GM12878 (cell line): ENCODE measurements at regions not wholly inside any gene's neighbourhood (a gene's known extent, or its start where the extent isn't known, plus 50 kb on each side); places are given as distances from the start of the nearest gene placed in this dataset.

Experiments used
- ATAC-seq: fragments of 200-7000 bp; cut with Tn5 transposase; 3 replicates; pipeline ENCODE4 v1.9.1; 2020; ENCODE audit warnings: mild to moderate bottlenecking, moderate library complexity
- BruUV-seq: library from RNA; stranded (reverse); fragments of 400-500 nt; replicated peaks from 2 replicates; lab custom pipeline; 2021; lab: Mats Ljungman, UMichigan
- CTCF ChIA-PET: fragments of 300-600 bp; sonication (Branson Sonifier 250); formaldehyde crosslinking; extraction: SDS; loops from one replicate; lab custom pipeline; 2021; ENCODE audit warnings: inconsistent platforms; lab: Yijun Ruan, JAX
- POLR2A ChIA-PET: fragments of 350-600 bp; formaldehyde crosslinking; extraction: SDS; loops from one replicate; lab custom pipeline; 2021; ENCODE audit warnings: inconsistent platforms; lab: Charles Lee
- RAD21 ChIA-PET: fragments of 300-600 bp; sonication (Branson Sonifier 250); formaldehyde crosslinking; loops from one replicate; lab custom pipeline; 2023; ENCODE audit warnings: antibody characterized with exemption; ENCODE audit not compliant: unreplicated experiment; lab: Charles Lee
- SMC1A ChIA-PET: fragments of 300-600 bp; sonication (Branson Sonifier 250); formaldehyde crosslinking; loops from one replicate; lab custom pipeline; 2023; ENCODE audit not compliant: unreplicated experiment, uncharacterized antibody; lab: Charles Lee
- DNase-seq: peaks from one replicate; pipeline ENCODE4 v3.0.0-alpha.2; 2011; ENCODE audit warnings: low read depth, low spot score
- FAIRE-seq: peaks from 3 replicates; lab custom pipeline; 2011; peaks lifted over from hg19 to GRCh38; lab: Jason Lieb, UNC
- H2AFZ ChIP-seq: 2 replicates; pipeline ENCODE4 v1.6.0; 2011; ENCODE audit warnings: low read depth, low read length, control low read depth; ENCODE audit not compliant: control insufficient read depth
- H3K27ac ChIP-seq: 2 replicates; pipeline ENCODE4 v1.5.1; 2011; ENCODE audit warnings: control low read depth; ENCODE audit not compliant: control insufficient read depth, insufficient read depth
- H3K27me3 ChIP-seq, 2 experiments: replicated peaks in 1 of 2; 2 replicates each; pipeline versions ENCODE4 v1.6.0 to v1.6.1; 2011; ENCODE audit warnings: low read length in 1 of 2; ENCODE audit not compliant: control insufficient read depth in 2 of 2, insufficient read depth in 2 of 2
- H3K36me3 ChIP-seq, 2 experiments: 2 replicates each; pipeline ENCODE4 v1.5.1; 2011; ENCODE audit warnings: low read length in 1 of 2; ENCODE audit not compliant: control insufficient read depth in 2 of 2, insufficient read depth in 2 of 2
- H3K4me1 ChIP-seq: 2 replicates; pipeline ENCODE4 v1.6.1; 2011; ENCODE audit warnings: mild to moderate bottlenecking, low read length, moderate library complexity, mixed read lengths; ENCODE audit not compliant: control insufficient read depth, insufficient read depth
- H3K4me2 ChIP-seq: 2 replicates; pipeline ENCODE4 v1.6.0; 2011; ENCODE audit warnings: control low read depth; ENCODE audit not compliant: control insufficient read depth, insufficient read depth
- H3K4me3 ChIP-seq: fragments of 200-600 bp; sonication (generic); 2 replicates; pipeline ENCODE4 v1.5.1; 2016
- H3K79me2 ChIP-seq: 2 replicates; pipeline ENCODE4 v1.6.0; 2011; ENCODE audit warnings: low read length; ENCODE audit not compliant: control insufficient read depth, insufficient read depth
- H3K9ac ChIP-seq: 2 replicates; pipeline ENCODE4 v1.8.0; 2011; ENCODE audit warnings: low read length, control low read depth, mixed read lengths; ENCODE audit not compliant: control insufficient read depth, insufficient read depth
- H3K9me3 ChIP-seq: replicated peaks from 3 replicates; pipeline ENCODE4 v1.5.1; 2011; ENCODE audit warnings: mild to moderate bottlenecking, low read length; ENCODE audit not compliant: control insufficient read depth, insufficient read depth
- H4K20me1 ChIP-seq: 2 replicates; pipeline ENCODE4 v1.6.0; 2011; ENCODE audit not compliant: control insufficient read depth, insufficient read depth
- EP300 ChIP-seq, 2 experiments: fragments of 150-350 bp in 1 of 2; IDR thresholded peaks; 2 replicates each; pipeline ENCODE4 v1.6.1; 2011 to 2012; ENCODE audit warnings: low read depth in 2 of 2, low read length in 2 of 2, borderline replicate concordance in 1 of 2, improper control_type of control experiment in 1 of 2, inconsistent platforms in 1 of 2; ENCODE audit not compliant: control insufficient read depth in 1 of 2
- KLF5 ChIP-seq: fragments of 450-650 bp; IDR thresholded peaks from 2 replicates; pipeline ENCODE4 v1.6.1; 2014; ENCODE audit warnings: mild to moderate bottlenecking; ENCODE audit not compliant: partially characterized antibody
- WGBS: methylation state at CpG from one replicate; pipeline ENCODE4 v1.1.6; 2016; ENCODE audit warnings: low lambda C conversion rate; ENCODE audit not compliant: insufficient replicate concordance, insufficient coverage; ENCODE audit errors: missing lambda C conversion rate; 5-methylcytosine and 5-hydroxymethylcytosine counted together
- in situ Hi-C: fragments of 300-500 bp; cut with MboI; formaldehyde crosslinking; loops from 9 replicates; pipeline ENCODE4 v1.14.3; 2018; ENCODE audit warnings: mixed read lengths
- intact Hi-C: fragments of 100-400 bp; cut with micrococcal nuclease; formaldehyde crosslinking; loops from one replicate; pipeline ENCODE4 v1.14.2; 2022; ENCODE audit not compliant: unreplicated experiment
- TF ChIP-seq, protein P1 (sequence below): fragments of 150-350 bp; IDR thresholded peaks from 2 replicates; pipeline ENCODE4 v1.6.1; 2016; ENCODE audit warnings: low read depth, low read length

DNA sequence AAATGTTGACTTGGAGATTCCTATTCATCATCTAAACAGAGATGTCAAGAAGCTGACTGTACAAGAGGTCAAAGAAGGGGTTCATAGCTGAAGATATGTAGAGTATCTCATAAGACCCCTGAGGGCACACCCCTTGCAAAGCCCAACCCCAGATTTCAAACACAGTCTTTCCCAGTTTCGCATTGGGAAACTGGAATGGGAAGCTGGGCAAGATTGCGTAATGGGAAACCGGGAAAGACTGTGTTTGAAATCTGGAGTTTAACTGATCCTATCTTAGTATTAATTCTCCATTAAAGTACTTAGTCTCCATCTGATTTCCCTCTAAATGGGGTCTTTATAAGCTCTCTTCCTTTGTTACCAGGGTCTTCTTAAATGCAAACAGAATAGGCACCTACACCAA, 99.5 kb downstream of the FAM76B start:
- 98% methylated on average over 3 of the region's 3 CpGs for WGBS
- CTCF ChIA-PET = interaction anchor here (1.6 to 2.2 kb wide), 3 partner anchors 9 to 15 kb away, joined by 4 to 10 read pairs (median 6); no protein-coding TSS in a partner anchor
- no peak overlapping the region for H3K4me2 ChIP-seq
- H3K9ac ChIP-seq = no peak overlapping the region
- no peak for TF ChIP-seq KLF5
- TF ChIP-seq EP300 (IDR thresholded peaks at IDR 0.05; ENCODE audit: borderline replicate concordance in 1 of 2, control insufficient read depth in 1 of 2, low read depth in 2 of 2, low read length in 2 of 2) = no peak
- TF ChIP-seq, protein P1, sequence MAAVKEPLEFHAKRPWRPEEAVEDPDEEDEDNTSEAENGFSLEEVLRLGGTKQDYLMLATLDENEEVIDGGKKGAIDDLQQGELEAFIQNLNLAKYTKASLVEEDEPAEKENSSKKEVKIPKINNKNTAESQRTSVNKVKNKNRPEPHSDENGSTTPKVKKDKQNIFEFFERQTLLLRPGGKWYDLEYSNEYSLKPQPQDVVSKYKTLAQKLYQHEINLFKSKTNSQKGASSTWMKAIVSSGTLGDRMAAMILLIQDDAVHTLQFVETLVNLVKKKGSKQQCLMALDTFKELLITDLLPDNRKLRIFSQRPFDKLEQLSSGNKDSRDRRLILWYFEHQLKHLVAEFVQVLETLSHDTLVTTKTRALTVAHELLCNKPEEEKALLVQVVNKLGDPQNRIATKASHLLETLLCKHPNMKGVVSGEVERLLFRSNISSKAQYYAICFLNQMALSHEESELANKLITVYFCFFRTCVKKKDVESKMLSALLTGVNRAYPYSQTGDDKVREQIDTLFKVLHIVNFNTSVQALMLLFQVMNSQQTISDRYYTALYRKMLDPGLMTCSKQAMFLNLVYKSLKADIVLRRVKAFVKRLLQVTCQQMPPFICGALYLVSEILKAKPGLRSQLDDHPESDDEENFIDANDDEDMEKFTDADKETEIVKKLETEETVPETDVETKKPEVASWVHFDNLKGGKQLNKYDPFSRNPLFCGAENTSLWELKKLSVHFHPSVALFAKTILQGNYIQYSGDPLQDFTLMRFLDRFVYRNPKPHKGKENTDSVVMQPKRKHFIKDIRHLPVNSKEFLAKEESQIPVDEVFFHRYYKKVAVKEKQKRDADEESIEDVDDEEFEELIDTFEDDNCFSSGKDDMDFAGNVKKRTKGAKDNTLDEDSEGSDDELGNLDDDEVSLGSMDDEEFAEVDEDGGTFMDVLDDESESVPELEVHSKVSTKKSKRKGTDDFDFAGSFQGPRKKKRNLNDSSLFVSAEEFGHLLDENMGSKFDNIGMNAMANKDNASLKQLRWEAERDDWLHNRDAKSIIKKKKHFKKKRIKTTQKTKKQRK = no peak
- no peak overlapping the region for H3K4me3 ChIP-seq
- no peak overlapping the region for H3K27ac ChIP-seq
- SMC1A ChIA-PET = interaction anchor here (1.0 to 7.9 kb wide), 9 partner anchors 8 to 132 kb away, joined by 3 to 71 read pairs (median 4); no protein-coding TSS in a partner anchor
- DNase-seq (no peak), ATAC-seq (no peak), FAIRE-seq (no peak)
- POLR2A ChIA-PET = no interaction called here
- no peaks in the 10 kb centered on the region for H3K9me3 ChIP-seq
- no peaks in the 10 kb centered on the region for H3K36me3 ChIP-seq
- no peaks in the 10 kb centered on the region for H3K4me1 ChIP-seq
- in situ Hi-C loops = no loop called here
- RAD21 ChIA-PET = interaction anchor here (0.7 to 1.7 kb wide), 3 partner anchors 9 to 15 kb away, joined by 3 to 6 read pairs (median 6); no protein-coding TSS in a partner anchor
- no peaks in the 10 kb centered on the region for H3K79me2 ChIP-seq
- H3K27me3 ChIP-seq = no peaks in the 10 kb centered on the region; a peak in 1 of 4 replicates
- BruUV-seq = no TSS peak
- no peaks in the 10 kb centered on the region for H4K20me1 ChIP-seq
- H2AFZ ChIP-seq = no peak overlapping the region
- intact Hi-C loops = no loop called here
